ENCODE measurements at regions not wholly inside any gene's neighbourhood (a gene's known extent, or its start where the extent isn't known, plus 50 kb on each side); places are given as distances from the start of the nearest gene placed in this dataset.

- DNase-seq (ENCODE audit: low read depth), result no peak
- H3K27me3 ChIP-seq (ENCODE audit: control insufficient read depth, insufficient read depth, low read length), result no peaks in the 10 kb centered on the region
- H3K4me3 ChIP-seq (ENCODE audit: low read depth, low read length), result no peak overlapping the region
- no peaks in the 10 kb centered on the region for H3K36me3 ChIP-seq (ENCODE audit: control insufficient read depth, insufficient read depth, low read length)
- FAIRE-seq, result no peak
- TF ChIP-seq CTCF (IDR thresholded peaks at IDR 0.05; ENCODE audit: insufficient read depth, low read length, severe bottlenecking), result no peak
These were observed 127.4 kb downstream of the VAPA start for GRCh38 chr18:10041180-10041579.

- TF ChIP-seq CTCF (IDR thresholded peaks at IDR 0.05; ENCODE audit: insufficient read depth, low read length, severe bottlenecking), result no peak
- Histone ChIP-seq H3K36me3 (ENCODE audit: control insufficient read depth, insufficient read depth, low read length) (no peaks in the 10 kb centered on the region), H3K27me3 (ENCODE audit: control insufficient read depth, insufficient read depth, low read length) (no peaks in the 10 kb centered on the region), H3K4me3 (ENCODE audit: low read depth, low read length) (no peak overlapping the region)
- DNase-seq (ENCODE audit: low read depth) (no peak), FAIRE-seq (no peak)
These were observed 128.7 kb downstream of the VAPA start for GRCh38 chr18:10042492-10042891.

- no peak overlapping the region for H3K4me3 ChIP-seq (ENCODE audit: low read depth, low read length)
- H3K36me3 ChIP-seq (ENCODE audit: control insufficient read depth, insufficient read depth, low read length), result no peaks in the 10 kb centered on the region
- no peak for FAIRE-seq
- DNase-seq (ENCODE audit: low read depth), result no peak
- H3K27me3 ChIP-seq (ENCODE audit: control insufficient read depth, insufficient read depth, low read length), result no peaks in the 10 kb centered on the region
- no peak for TF ChIP-seq CTCF (IDR thresholded peaks at IDR 0.05; ENCODE audit: insufficient read depth, low read length, severe bottlenecking)
These were observed 130.2 kb downstream of the VAPA start for GRCh38 chr18:10044054-10044453.

- no peak for DNase-seq (ENCODE audit: low read depth)
- FAIRE-seq, result no peak
These were observed 131.6 kb downstream of the VAPA start for GRCh38 chr18:10045296-10045891.

GRCh38 chr18:10046178-10046807, 132.5 kb downstream of the VAPA start:
- Histone ChIP-seq H3K27me3 (ENCODE audit: control insufficient read depth, insufficient read depth, low read length) (no peaks in the 10 kb centered on the region), H3K4me3 (ENCODE audit: low read depth, low read length) (no peak overlapping the region), H3K36me3 (ENCODE audit: control insufficient read depth, insufficient read depth, low read length) (no peaks in the 10 kb centered on the region)
- TF ChIP-seq CTCF (IDR thresholded peaks at IDR 0.05; ENCODE audit: insufficient read depth, low read length, severe bottlenecking), result no peak
- FAIRE-seq (no peak), DNase-seq (ENCODE audit: low read depth) (no peak)

More at GRCh38 chr18:10045296-10045891, 131.6 kb downstream of the VAPA start:
- Histone ChIP-seq H3K4me3 (ENCODE audit: low read depth, low read length) (no peak overlapping the region), H3K36me3 (ENCODE audit: control insufficient read depth, insufficient read depth, low read length) (no peaks in the 10 kb centered on the region), H3K27me3 (ENCODE audit: control insufficient read depth, insufficient read depth, low read length) (no peaks in the 10 kb centered on the region)
- TF ChIP-seq CTCF (IDR thresholded peaks at IDR 0.05; ENCODE audit: insufficient read depth, low read length, severe bottlenecking), result no peak

GRCh38 chr18:10047237-10047636, 133.4 kb downstream of the VAPA start:
- no peak for TF ChIP-seq CTCF (IDR thresholded peaks at IDR 0.05; ENCODE audit: insufficient read depth, low read length, severe bottlenecking)
- no peak overlapping the region for H3K4me3 ChIP-seq (ENCODE audit: low read depth, low read length)
- no peaks in the 10 kb centered on the region for H3K36me3 ChIP-seq (ENCODE audit: control insufficient read depth, insufficient read depth, low read length)
- FAIRE-seq (no peak), DNase-seq (ENCODE audit: low read depth) (no peak)
- H3K27me3 ChIP-seq (ENCODE audit: control insufficient read depth, insufficient read depth, low read length), result no peaks in the 10 kb centered on the region

All from bronchial epithelial cell (primary cell).